ENCODE measurements at regions not wholly inside any gene's neighbourhood (a gene's known extent, or its start where the extent isn't known, plus 50 kb on each side); places are given as distances from the start of the nearest gene placed in this dataset.

DNA sequence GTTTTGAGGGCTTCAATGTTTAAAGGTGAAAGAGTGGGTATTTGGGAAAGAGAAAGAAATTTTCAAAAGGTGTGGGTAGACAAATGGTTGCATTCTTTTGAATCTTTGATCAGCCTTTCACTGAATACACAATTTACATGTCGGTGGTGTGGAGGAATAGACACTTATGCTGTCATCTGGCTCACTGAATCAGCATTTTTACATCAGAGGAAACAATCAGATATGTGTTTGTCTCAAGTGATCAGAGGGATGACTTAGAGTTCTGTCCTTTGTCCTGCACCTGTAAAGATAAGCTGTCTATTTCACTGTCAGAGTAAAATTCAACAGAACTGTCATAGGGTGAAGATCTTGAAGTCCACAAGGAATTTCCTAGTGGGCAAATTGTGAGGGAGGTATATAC, 170.9 kb upstream of the USP25 start:
- BruUV-seq (replicated peaks), result no TSS peak
- H3K27me3 Mint-ChIP-seq (ENCODE audit: unreplicated experiment), result no peaks in the 10 kb centered on the region
- DNase-seq, result no peak
- no peaks in the 10 kb centered on the region for H3K36me3 Mint-ChIP-seq (ENCODE audit: insufficient read depth, unreplicated experiment)
- CTCF ChIA-PET, result no interaction called here
- H3K9me3 Mint-ChIP-seq (ENCODE audit: low read depth, unreplicated experiment), result no peaks in the 10 kb centered on the region
- H3K4me3 Mint-ChIP-seq (ENCODE audit: low read depth, unreplicated experiment), result no peak overlapping the region
- H3K4me1 Mint-ChIP-seq (ENCODE audit: low read depth, unreplicated experiment), result no peaks in the 10 kb centered on the region
- no peak overlapping the region for H3K27ac Mint-ChIP-seq (ENCODE audit: unreplicated experiment)
- TF ChIP-seq, protein P1, sequence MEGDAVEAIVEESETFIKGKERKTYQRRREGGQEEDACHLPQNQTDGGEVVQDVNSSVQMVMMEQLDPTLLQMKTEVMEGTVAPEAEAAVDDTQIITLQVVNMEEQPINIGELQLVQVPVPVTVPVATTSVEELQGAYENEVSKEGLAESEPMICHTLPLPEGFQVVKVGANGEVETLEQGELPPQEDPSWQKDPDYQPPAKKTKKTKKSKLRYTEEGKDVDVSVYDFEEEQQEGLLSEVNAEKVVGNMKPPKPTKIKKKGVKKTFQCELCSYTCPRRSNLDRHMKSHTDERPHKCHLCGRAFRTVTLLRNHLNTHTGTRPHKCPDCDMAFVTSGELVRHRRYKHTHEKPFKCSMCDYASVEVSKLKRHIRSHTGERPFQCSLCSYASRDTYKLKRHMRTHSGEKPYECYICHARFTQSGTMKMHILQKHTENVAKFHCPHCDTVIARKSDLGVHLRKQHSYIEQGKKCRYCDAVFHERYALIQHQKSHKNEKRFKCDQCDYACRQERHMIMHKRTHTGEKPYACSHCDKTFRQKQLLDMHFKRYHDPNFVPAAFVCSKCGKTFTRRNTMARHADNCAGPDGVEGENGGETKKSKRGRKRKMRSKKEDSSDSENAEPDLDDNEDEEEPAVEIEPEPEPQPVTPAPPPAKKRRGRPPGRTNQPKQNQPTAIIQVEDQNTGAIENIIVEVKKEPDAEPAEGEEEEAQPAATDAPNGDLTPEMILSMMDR (IDR thresholded peaks at IDR 0.05; ENCODE audit: unreplicated experiment), result no peak
- intact Hi-C loops (cut with micrococcal nuclease; ENCODE audit: unreplicated experiment), result loop anchor here (10.0 kb wide), 1 partner anchor 694 kb away; no protein-coding TSS in a partner anchor

DNA sequence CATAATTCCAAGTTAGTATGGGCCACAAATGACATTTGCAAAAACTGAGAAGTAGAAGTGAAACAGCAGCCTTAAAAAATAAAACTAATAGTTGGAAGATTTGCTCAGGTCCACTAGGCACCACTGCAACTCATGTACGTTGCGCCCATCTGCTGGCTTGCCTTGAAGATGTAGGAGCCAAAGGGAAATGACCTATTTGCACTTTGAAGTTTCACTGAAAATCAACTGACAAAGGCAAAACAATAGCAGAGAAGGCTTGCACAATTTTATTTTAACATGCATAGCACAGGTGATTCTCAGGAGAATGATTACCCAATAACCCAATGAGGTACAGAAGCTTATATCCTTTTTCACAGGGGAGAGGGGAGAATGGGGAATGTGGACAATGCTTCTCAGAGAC, 170.1 kb upstream of the USP25 start:
- CTCF ChIA-PET, result no interaction called here
- intact Hi-C loops (cut with micrococcal nuclease; ENCODE audit: unreplicated experiment), result loop anchor here (10.0 kb wide), 1 partner anchor 695 kb away; no protein-coding TSS in a partner anchor

DNA sequence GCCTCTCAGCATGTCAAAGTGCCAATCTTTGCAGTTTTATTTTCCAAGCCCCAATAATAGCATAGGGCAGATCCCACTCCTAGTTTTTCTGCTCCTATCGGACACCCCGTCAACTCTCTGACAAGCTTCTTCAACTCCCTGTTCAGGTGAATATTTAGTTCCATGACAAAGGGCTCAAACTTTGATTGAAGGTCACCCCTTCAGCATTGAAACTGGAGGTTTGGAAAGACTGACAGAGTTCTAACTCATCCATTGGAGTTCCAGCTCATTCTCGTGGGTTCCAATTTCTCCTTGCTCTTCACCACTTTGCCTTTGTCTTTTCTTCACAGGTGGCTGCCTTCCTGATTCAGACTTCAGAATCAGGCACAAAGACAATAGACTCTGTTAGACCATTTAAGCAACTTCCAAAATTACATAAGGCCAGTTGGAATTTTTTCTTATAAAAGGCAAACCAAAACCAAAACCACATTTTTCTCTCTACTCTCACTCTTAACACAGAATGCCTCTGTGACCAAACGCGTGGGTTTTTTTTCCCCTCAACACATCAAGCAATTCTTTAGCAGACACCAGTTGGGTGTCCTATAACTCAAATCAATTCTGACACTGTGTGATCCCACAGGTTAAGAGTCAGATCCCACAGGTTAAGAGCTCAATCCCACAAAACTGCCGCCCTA, 169.3 kb upstream of the USP25 start:
- CTCF ChIA-PET, result no interaction called here
- BruUV-seq (replicated peaks), result no TSS peak
- no peak for DNase-seq
- TF ChIP-seq, protein P1 (IDR thresholded peaks at IDR 0.05; ENCODE audit: unreplicated experiment), result no peak
- H3K9me3 Mint-ChIP-seq (ENCODE audit: low read depth, unreplicated experiment), result no peaks in the 10 kb centered on the region
- H3K4me1 Mint-ChIP-seq (ENCODE audit: low read depth, unreplicated experiment), result peaks cover 9% of the 10 kb centered on the region
- intact Hi-C loops (cut with micrococcal nuclease; ENCODE audit: unreplicated experiment), result no loop called here
- H3K27ac Mint-ChIP-seq (ENCODE audit: unreplicated experiment), result no peak overlapping the region
- H3K36me3 Mint-ChIP-seq (ENCODE audit: insufficient read depth, unreplicated experiment), result no peaks in the 10 kb centered on the region
- H3K4me3 Mint-ChIP-seq (ENCODE audit: low read depth, unreplicated experiment), result no peak overlapping the region
- H3K27me3 Mint-ChIP-seq (ENCODE audit: unreplicated experiment), result no peaks in the 10 kb centered on the region

More for the DNA sequence above, 170.1 kb upstream of the USP25 start:
- Mint-ChIP-seq H3K27me3 (ENCODE audit: unreplicated experiment) (no peaks in the 10 kb centered on the region), H3K9me3 (ENCODE audit: low read depth, unreplicated experiment) (no peaks in the 10 kb centered on the region), H3K27ac (ENCODE audit: unreplicated experiment) (no peak overlapping the region), H3K36me3 (ENCODE audit: insufficient read depth, unreplicated experiment) (no peaks in the 10 kb centered on the region), H3K4me1 (ENCODE audit: low read depth, unreplicated experiment) (peaks cover 3% of the 10 kb centered on the region), H3K4me3 (ENCODE audit: low read depth, unreplicated experiment) (no peak overlapping the region)
- no TSS peak for BruUV-seq (replicated peaks)
- no peak for DNase-seq
- TF ChIP-seq, protein P1 (IDR thresholded peaks at IDR 0.05; ENCODE audit: unreplicated experiment), result no peak

DNA sequence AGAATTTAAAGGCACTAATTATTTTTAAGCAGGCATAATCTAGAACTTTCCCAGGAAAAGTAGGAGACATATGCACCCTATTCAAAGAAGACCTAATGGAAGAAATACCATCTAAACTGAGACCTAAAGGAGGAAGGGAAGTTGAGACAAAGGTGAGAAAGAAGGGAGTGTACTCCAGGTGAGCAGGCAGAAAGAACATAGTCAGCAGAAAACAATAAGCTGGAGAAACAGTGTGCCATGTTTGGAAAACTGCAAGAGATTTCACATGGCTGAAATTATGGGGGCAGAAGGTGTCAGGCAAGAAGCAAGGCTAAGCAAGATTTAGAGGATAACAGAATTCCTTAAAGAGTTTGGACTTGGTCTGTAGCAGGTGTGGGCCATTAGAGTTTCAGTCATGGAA, 167.0 kb upstream of the USP25 start:
- BruUV-seq (replicated peaks), result no TSS peak
- peaks cover 9% of the 10 kb centered on the region for H3K4me1 Mint-ChIP-seq (ENCODE audit: low read depth, unreplicated experiment)
- no peaks in the 10 kb centered on the region for H3K27me3 Mint-ChIP-seq (ENCODE audit: unreplicated experiment)
- intact Hi-C loops (cut with micrococcal nuclease; ENCODE audit: unreplicated experiment), result no loop called here
- no peak overlapping the region for H3K4me3 Mint-ChIP-seq (ENCODE audit: low read depth, unreplicated experiment)
- no peaks in the 10 kb centered on the region for H3K36me3 Mint-ChIP-seq (ENCODE audit: insufficient read depth, unreplicated experiment)
- CTCF ChIA-PET, result interaction anchor here (0.6 kb wide), 1 partner anchor 191 kb away, joined by 4 read pairs; no protein-coding TSS in a partner anchor
- no peak overlapping the region for H3K27ac Mint-ChIP-seq (ENCODE audit: unreplicated experiment)
- H3K9me3 Mint-ChIP-seq (ENCODE audit: low read depth, unreplicated experiment), result no peaks in the 10 kb centered on the region
- no peak for DNase-seq
- TF ChIP-seq, protein P1 (IDR thresholded peaks at IDR 0.05; ENCODE audit: unreplicated experiment), result no peak

Data from Calu3 (cell line).